ENCODE measurements at regions not wholly inside any gene's neighbourhood (a gene's known extent, or its start where the extent isn't known, plus 50 kb on each side); places are given as distances from the start of the nearest gene placed in this dataset.
A peak's percentile ranks its signal among the peaks of the same experiment; 100 is the strongest.

DNA sequence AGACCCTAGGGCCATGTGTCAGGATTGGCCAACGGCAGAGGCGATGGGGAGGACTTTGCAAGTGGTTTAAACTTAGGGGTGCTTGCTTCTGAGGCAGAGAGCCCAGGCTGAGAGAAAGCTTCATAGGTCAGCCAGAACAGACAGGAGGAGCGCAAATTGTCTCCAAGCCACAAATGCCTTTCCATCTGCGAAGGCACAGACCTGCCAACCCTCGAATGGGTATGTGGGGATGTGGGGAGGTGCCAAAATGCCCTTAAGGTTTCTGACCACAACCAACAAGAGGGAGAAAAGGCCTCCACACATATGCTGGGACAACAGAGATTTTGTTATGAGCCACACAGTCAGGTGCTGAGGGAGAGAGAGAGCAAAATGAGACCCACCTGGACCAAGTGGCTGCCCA lies 283.6 kb downstream of the CYP26B1 start:
- no peak for DNase-seq

DNA sequence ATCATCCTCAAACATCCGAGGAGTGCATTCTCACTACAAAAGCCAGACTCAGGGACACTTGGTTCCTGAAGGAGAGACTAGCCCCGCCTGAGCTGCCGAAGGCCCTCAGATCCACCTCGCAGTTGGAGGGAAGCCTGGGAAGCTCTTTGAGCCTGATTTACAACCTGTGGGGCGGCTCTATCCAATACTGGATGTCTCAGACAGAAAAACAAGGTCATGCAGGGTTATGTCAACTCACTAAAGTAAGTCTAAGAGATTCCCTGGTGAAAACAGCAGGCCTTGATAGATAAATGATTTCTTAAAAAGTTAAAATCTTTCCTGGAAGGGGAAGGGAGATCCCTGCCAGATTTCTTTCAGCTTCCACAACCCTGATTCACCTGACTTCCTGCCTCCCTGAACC lies 284.3 kb downstream of the CYP26B1 start:
- no peak for DNase-seq

DNA sequence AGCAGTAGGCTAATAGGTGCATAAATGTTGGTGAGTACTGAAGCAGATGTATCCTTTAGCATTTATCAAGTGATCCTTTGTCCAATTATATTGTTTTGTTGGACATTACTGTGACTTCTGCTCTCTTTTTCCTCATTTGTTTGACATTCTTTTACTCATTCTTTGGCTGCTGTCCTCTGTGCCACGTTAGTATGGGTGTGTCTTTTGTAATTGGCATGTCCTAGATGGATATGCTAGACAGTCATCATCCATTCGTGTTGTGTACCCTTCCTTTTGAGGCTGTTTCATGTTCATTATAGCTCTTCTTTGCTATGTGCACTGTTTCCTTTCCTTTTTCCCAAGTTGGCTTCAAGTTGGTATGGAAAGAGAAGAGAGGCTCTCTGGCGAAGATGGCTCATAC lies 284.7 kb downstream of the CYP26B1 start:
- no peak for DNase-seq

- no peak for DNase-seq
Observed at GRCh38 chr2:71861186-71862160, 286.2 kb downstream of the CYP26B1 start.

DNA sequence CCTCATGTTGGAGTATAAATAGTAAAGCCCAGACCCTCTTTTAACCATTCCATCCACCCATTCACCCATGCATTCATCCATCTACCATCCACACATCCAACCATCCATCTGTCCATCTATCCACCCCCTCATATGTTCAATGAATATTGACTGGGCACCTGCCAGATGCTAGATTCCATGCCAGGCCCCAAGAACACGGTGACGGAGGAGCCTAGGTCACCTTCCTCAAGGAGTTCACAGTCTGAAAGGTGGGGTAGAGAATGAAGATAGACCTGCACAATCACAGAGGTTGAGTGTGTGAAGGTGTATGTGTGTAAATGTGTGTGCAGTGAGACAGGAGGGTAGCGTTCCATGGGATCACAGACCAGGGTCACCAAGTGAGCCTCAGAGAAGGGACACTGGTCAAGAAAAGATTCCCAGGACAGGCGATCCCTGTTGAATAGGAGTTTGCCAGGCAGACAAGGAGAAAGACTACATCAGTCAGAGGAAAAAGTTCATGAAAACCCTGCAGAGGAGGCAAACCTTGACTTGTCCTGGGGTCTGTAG lies 287.2 kb downstream of the CYP26B1 start:
- no peak for DNase-seq

GRCh38 chr2:71859211-71859847 lies 288.3 kb downstream of the CYP26B1 start:
- DNase-seq, result no peak

GRCh38 chr2:71858071-71858470 lies 289.6 kb downstream of the CYP26B1 start:
- peak; percentile 14 for DNase-seq

DNA sequence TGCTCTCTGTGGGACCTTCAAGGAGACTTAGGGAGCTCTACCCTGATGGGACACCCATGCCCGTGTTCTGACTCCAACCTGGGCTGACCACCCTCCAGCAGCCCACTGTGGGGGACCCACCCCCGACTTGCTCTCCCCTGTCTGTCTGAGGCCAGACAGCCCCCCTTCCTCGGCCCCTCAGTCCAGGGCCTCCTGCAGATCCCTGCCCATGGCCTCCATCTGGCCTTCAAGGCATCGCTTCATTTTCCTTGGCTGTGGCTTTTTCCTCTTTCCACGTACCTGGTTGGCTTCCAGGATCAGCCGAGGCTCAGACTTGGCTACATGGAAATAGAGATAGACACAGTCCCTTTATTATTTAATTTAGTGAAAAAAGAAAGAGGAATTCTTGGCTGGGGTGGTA lies 290.0 kb downstream of the CYP26B1 start:
- no peak for DNase-seq

- peak; percentile 41 for DNase-seq
Observed at GRCh38 chr2:71856773-71857525, 290.7 kb downstream of the CYP26B1 start.

DNA sequence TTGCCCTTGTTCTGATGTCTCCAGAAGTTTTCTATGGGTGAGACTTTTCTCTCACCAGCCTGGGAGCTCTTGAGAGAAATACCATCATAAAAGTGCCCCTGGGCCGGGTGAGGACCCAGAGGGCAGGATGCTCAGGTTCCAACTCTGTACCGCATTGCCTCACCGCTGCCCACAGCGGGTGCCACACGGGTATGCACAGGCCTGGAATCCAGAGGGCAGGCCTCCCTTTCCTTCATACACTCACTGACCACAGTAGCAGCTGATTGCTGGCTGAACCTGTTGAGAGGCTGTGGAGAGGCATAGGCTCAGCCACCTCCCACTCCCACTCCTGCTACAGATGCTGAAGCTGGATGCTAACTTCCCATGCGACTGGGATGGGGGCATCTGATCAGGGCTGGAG lies 293.8 kb downstream of the CYP26B1 start:
- no peak for DNase-seq

DNA sequence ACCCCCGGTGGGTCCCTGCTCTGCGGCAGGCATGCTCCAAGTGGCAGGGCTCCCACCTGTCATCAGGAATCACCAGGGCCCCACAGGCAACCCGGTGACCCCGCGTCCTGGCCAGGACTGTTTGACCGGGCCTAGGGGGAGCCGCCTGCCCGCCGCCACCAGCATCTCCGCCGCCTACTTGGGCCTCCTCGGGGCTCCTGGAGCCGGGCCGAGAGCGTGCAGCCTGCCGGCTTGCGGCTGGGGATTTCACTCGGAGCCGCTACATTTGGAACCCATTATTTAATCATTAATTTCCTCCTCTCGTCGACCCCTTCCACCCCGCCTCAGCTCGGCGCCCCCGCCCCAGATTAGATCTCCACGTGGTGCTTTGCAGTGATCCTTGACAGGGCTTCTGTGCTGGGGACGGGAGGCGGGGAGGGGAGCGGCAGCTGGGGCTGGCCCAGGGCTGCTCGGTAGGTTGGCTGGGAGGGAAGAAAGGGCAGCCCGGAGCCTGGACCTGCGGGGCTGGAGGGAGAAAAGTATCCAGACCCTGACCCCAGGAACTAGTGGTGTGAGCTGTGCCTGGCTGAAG lies 295.4 kb downstream of the CYP26B1 start:
- peak; percentile 56 for DNase-seq

DNA sequence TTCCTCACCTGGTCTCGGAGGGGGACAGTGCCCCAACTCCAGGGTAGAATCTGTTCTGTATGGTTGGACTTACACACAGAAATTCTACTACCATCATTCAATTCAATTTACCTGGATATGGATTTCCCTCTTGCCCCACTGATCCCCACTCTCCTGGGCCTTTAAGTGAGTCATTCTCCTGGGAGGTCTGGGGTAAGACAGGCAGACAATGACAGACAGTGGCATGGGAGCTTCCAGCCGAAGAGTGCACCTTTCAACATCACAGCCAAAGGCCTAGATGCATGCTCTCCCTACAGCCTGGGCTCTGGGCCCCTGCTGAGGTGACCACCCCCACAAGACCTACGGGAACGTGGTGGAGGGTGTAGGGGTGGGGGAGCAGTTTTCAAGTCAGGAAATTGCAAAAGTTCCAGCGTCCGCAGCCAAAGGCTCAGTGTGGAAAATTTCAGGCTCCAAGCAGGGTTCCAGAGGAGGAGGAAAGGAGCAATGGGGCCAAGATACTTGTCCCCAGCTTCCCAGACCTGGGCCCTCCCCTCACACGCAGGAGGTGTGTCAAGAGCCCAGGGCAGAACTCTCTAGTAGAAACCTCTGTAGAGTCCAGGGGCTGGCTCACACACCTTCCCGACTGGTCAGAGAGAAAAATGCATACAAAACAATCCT lies 296.4 kb downstream of the CYP26B1 start:
- peak; percentile 39 for DNase-seq

DNA sequence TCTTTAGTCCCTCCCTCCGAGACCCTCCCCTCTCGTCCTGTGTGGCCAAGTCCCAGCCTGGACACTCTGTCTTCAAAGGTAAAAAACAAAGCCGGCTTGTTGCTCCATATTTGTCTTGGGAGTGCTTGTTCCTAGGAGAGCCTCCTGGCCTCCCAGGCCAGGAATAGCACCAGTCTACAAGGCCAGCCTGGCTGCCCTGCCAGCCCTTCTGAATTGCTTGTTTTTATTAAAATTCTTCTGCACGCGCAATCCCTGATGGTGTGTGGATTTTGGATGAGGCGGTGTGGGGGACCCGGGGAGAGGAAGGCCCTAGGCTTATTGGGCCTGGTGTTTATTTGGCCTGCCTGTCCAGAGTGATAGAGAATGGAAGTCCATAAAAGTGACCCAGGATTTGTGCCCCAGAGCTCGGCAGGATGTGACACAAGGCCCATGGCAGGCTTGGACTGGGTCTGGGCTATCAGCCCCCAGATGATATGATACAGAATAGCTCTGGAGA lies 297.3 kb downstream of the CYP26B1 start:
- DNase-seq, result peak; percentile 24

DNA sequence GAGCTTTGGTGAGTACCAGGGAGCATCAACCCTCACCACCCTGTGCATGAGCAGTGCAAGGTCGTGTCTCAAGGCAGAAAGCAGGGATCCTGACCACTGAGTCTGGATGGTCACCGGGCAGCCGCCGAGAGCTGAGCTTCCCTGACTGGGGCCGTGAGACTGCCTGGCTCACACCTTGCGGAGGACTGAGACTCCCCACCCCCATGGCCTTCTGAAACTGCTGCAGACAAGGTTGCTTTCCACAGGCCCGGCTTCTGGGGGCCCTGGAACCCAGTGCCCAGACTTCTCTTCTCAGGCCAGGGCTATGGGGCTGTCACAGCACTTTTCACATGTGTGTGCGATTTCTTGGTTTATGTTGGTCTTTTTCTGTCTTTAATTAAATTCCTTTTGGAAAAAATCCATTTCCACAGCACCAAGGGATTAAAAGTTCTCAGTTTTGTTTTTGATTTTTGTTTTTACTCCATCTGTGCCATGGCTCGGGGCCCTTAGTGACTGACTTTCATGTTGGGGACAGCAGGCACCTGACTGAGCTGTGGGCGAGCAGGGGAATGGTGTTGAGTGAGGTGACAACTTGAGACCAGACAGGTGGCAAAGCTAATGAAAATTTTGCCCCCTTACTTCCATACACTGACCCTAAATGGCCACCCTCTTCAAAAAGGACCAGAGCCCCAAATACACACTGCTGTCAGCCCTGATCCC lies 297.9 kb downstream of the CYP26B1 start:
- peak; percentile 18 for DNase-seq

GRCh38 chr2:71849111-71849510 lies 298.6 kb downstream of the CYP26B1 start:
- no peak for DNase-seq

- DNase-seq, result no peak
Observed at GRCh38 chr2:71846669-71847291, 300.9 kb downstream of the CYP26B1 start.

GRCh38 chr2:71846072-71846471 lies 301.6 kb downstream of the CYP26B1 start:
- DNase-seq, result no peak

- no peak for DNase-seq
Observed at GRCh38 chr2:71844967-71845366, 302.7 kb downstream of the CYP26B1 start.

DNA sequence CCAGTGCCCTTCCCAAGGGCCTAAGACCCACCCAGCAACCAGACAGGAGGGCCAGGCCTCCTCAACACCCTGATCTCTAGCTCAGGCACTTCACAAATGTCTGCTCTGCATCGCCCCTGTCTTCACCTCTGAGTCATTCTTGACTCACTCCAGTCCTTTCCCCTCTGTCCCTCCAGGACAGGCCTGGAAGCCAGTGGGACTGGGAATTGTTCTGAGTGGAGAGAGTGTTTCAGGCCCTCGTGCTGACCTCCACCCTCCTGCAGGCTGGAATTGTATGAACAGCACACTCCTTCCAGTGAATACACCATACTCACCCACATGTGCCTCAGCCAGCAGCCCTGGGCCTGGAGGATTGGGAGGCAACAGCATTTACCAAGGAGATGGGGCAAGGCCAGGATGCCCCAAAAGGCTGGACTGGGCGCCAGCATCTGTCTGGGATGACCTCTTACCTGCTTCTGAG lies 304.2 kb downstream of the CYP26B1 start:
- no peak for DNase-seq

GRCh38 chr2:71842744-71843143 lies 304.9 kb downstream of the CYP26B1 start:
- DNase-seq, result no peak

All from tongue (tissue), 1 donor.